ENCODE measurements at regions not wholly inside any gene's neighbourhood (a gene's known extent, or its start where the extent isn't known, plus 50 kb on each side); places are given as distances from the start of the nearest gene placed in this dataset.

GRCh38 chr18:40382197-40382596 lies 1572.8 kb upstream of the PIK3C3 start:
- DNase-seq (ENCODE audit: low spot score): no peak

GRCh38 chr18:40380686-40381439 lies 1574.2 kb upstream of the PIK3C3 start:
- DNase-seq (ENCODE audit: low spot score): peak; percentile 3

- no peak for DNase-seq (ENCODE audit: low spot score)
These were observed 1579.2 kb upstream of the PIK3C3 start for GRCh38 chr18:40375837-40376236.

GRCh38 chr18:40371673-40372072 lies 1583.4 kb upstream of the PIK3C3 start:
- no peak for DNase-seq (ENCODE audit: low spot score)

- DNase-seq (ENCODE audit: low spot score): no peak
These were observed 1587.5 kb upstream of the PIK3C3 start for GRCh38 chr18:40367576-40367975.

GRCh38 chr18:40366521-40366920 lies 1588.5 kb upstream of the PIK3C3 start:
- DNase-seq (ENCODE audit: low spot score): no peak

GRCh38 chr18:40365526-40365925 lies 1589.5 kb upstream of the PIK3C3 start:
- DNase-seq (ENCODE audit: low spot score): no peak

DNA sequence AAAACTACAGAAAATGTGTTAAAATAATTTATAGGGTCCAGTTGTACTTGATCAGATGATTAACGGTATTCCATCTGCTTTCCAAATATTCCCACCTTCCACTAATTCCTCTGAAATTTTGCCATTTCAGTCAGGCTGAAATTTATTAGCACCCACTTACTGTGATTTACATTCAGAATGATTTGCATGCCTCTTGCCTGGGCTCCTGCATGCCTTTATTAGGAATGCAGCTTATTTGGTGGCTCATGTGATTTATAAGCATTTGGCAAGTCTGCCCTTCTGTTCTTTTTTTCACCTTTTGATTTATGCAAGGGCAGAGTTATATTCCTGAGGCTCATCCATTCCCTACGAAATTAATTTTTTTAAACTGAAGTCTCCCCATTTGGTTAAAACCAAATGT lies 1594.5 kb upstream of the PIK3C3 start:
- DNase-seq (ENCODE audit: low spot score): no peak

DNA sequence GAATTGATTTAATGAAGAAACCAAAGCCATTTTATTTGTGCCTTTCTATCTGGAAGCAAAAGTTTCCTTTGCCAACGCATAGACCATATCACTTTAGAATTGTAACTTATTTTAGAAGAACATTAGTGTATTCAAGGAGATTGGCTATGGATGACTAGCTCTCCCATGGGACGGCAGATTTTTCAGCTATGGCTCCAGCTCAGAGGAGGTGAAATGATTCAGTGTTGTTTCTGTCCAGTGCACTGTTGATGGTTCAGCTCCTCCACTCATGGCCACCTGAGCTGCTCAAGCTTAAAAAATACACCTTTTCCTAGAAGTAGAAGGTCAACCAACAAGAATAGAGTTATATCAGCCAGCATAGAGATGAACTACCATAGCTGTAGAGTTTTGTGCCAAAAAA lies 1597.5 kb upstream of the PIK3C3 start:
- DNase-seq (ENCODE audit: low spot score): no peak

GRCh38 chr18:40356168-40356567 lies 1598.9 kb upstream of the PIK3C3 start:
- no peak for DNase-seq (ENCODE audit: low spot score)

DNA sequence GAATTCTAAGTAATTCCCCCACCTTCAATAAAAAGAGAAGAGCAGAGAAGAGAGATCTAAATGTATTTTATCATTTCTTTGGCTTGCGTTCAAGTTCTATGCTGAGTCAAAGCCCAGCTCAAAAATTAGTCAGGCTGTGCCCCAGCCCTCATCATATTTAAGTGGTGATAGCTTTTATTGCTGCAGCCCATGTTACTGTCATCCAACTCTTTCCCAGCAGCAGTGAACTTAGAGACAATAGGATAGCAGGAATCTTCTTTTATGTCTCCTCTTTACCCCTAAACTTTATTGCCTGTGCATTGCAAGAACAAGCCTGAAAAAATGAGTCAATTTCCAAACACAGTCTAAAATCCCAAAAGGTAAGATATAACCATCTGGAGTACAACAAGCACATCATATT lies 1599.3 kb upstream of the PIK3C3 start:
- peak; percentile 20 for DNase-seq (ENCODE audit: low spot score)

DNA sequence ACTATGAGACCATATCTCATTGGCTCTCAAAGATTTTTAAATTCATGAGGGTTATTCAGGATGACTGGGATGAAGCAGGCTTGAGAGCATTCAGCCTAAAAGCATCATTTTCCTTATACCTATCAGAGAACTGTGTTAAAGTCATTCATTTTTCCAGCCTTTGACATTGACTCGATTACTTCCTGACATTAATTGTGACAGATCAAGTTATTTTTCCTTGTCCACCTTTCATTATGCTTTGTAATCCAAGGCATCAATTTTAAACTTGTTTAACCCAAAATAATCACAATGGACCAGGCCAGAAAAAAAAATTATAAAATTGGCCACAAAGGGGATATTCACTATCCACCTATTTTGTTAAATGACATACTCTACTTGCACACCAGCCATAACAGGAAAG lies 1606.8 kb upstream of the PIK3C3 start:
- no peak for DNase-seq (ENCODE audit: low spot score)

GRCh38 chr18:40347261-40347660 lies 1607.8 kb upstream of the PIK3C3 start:
- no peak for DNase-seq (ENCODE audit: low spot score)

GRCh38 chr18:40346146-40346545 lies 1608.9 kb upstream of the PIK3C3 start:
- DNase-seq (ENCODE audit: low spot score): no peak

- DNase-seq (ENCODE audit: low spot score): no peak
These were observed 1613.3 kb upstream of the PIK3C3 start for GRCh38 chr18:40341701-40342100.

DNA sequence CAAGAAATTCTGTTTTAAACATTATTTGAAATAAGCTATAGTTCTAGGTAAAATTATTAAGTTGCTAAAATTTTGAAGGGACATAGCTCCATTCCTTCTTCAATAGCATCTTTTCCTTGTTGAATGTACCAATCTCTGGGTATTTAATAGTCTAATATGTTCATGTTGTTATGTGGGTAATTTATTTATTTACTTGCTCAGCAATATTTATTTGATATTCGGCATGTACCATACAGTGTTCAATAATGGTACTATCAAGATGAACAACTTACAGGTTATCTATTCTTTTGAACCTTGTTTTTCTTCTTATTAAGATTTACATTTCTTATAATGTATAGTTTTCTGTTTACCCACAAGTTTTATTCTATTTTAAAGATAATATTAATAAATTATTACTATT lies 1616.8 kb upstream of the PIK3C3 start:
- DNase-seq (ENCODE audit: low spot score): no peak

GRCh38 chr18:40326985-40327384 lies 1628.0 kb upstream of the PIK3C3 start:
- no peak for DNase-seq (ENCODE audit: low spot score)

GRCh38 chr18:40325988-40326387 lies 1629.0 kb upstream of the PIK3C3 start:
- DNase-seq (ENCODE audit: low spot score): no peak

- DNase-seq (ENCODE audit: low spot score): no peak
These were observed 1640.8 kb upstream of the PIK3C3 start for GRCh38 chr18:40314199-40314598.

- DNase-seq (ENCODE audit: low spot score): no peak
These were observed 1641.9 kb upstream of the PIK3C3 start for GRCh38 chr18:40313030-40313642.

DNA sequence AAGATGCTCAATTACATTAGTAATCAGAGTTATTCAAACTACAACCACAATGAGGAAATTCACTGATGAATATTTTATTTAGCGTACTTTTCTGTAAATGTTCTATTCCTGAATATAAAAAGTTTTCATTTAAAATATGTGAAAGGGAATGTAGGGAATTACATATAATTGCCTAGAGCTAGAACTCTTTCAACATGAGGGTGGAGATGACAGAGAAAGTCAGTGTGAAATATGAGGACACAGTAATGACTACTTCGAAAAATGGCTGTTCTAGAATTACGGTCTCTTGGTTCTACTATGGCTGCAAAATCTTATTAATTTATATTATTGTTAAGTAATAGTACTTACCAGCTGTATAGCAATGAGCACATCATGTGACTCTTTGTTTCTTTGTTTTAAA lies 1647.4 kb upstream of the PIK3C3 start:
- DNase-seq (ENCODE audit: low spot score): no peak

GRCh38 chr18:40296717-40297413 lies 1658.2 kb upstream of the PIK3C3 start:
- DNase-seq (ENCODE audit: low spot score): no peak
